ENCODE measurements at regions not wholly inside any gene's neighbourhood (a gene's known extent, or its start where the extent isn't known, plus 50 kb on each side); places are given as distances from the start of the nearest gene placed in this dataset.
"Not testable (repeated sequence)": the region's sequence is repeated elsewhere in the genome, so short reads cannot be mapped to it uniquely, and the experiment has no call there.

GRCh38 chr9:38510340-38510739 is 86.1 kb upstream of the IGFBPL1 start:
- not testable (repeated sequence) for TF ChIP-seq CTCF (IDR thresholded peaks at IDR 0.05; ENCODE audit: poor library complexity); EZH2 (IDR thresholded peaks at IDR 0.05; ENCODE audit: borderline replicate concordance); EZH2phosphoT487 (IDR thresholded peaks at IDR 0.05; ENCODE audit: low read depth, severe bottlenecking, unreplicated experiment)

Data from hepatocyte (in vitro differentiated cells).